Panc1 (cell line): ENCODE measurements at regions not wholly inside any gene's neighbourhood (a gene's known extent, or its start where the extent isn't known, plus 50 kb on each side); places are given as distances from the start of the nearest gene placed in this dataset.

Experiments
- CTCF ChIP-seq: fragments of 450-650 bp; IDR thresholded peaks from 2 replicates; pipeline ENCODE4 v1.5.1; 2017; ENCODE audit warnings: mild to moderate bottlenecking
- SIN3A ChIP-seq: IDR thresholded peaks from 2 replicates; pipeline ENCODE4 v1.6.1; 2012; ENCODE audit warnings: low read depth, mild to moderate bottlenecking, low read length, moderate library complexity, borderline replicate concordance; ENCODE audit not compliant: insufficient read depth

GRCh38 chr15:94008104-94009074 lies 223.0 kb upstream of the MCTP2 start:
- TF ChIP-seq CTCF (no peak), SIN3A (no peak)
